H9 (cell line): ENCODE measurements at regions not wholly inside any gene's neighbourhood (a gene's known extent, or its start where the extent isn't known, plus 50 kb on each side); places are given as distances from the start of the nearest gene placed in this dataset.

Experiments used
- DNase-seq: peaks from one replicate; pipeline ENCODE4 v3.0.0-alpha.2; 2017
- H2AFZ ChIP-seq: one replicate; pipeline ENCODE4 v1.6.1; 2013; ENCODE audit warnings: mild to moderate bottlenecking, low read length, control low read depth, moderate library complexity
- H2AK5ac ChIP-seq: 2 replicates; pipeline ENCODE4 v1.6.1; 2013; ENCODE audit warnings: low read length, control low read depth, mixed read lengths; ENCODE audit not compliant: insufficient read length
- H2BK120ac ChIP-seq: one replicate; pipeline ENCODE4 v1.6.1; 2013; ENCODE audit warnings: low read depth, mild to moderate bottlenecking, low read length, control low read depth, inconsistent platforms; ENCODE audit not compliant: poor library complexity, severe bottlenecking
- H2BK12ac ChIP-seq: 2 replicates; pipeline ENCODE4 v1.6.1; 2013; ENCODE audit warnings: low read length, control low read depth, mixed read lengths, low read depth; ENCODE audit not compliant: insufficient read length
- H2BK15ac ChIP-seq: 2 replicates; pipeline ENCODE4 v1.6.1; 2013; ENCODE audit warnings: low read depth, low read length, control low read depth
- H2BK20ac ChIP-seq: one replicate; pipeline ENCODE4 v1.6.1; 2013; ENCODE audit warnings: low read depth, mild to moderate bottlenecking, low read length, control low read depth, inconsistent platforms; ENCODE audit not compliant: poor library complexity, severe bottlenecking
- H2BK5ac ChIP-seq: 2 replicates; pipeline ENCODE4 v1.6.1; 2013; ENCODE audit warnings: low read length, control low read depth, mixed read lengths; ENCODE audit not compliant: insufficient read length
- H3K14ac ChIP-seq: 2 replicates; pipeline ENCODE4 v1.6.1; 2013; ENCODE audit warnings: low read length, control low read depth; ENCODE audit not compliant: insufficient read depth
- H3K18ac ChIP-seq: 2 replicates; pipeline ENCODE4 v1.6.1; 2013; ENCODE audit warnings: low read depth, mild to moderate bottlenecking, mixed read lengths, low read length, control low read depth; ENCODE audit not compliant: insufficient read length
- H3K23ac ChIP-seq: 2 replicates; pipeline ENCODE4 v1.6.1; 2013; ENCODE audit warnings: low read length, control low read depth, mixed read lengths, low read depth; ENCODE audit not compliant: insufficient read length
- H3K23me2 ChIP-seq: 2 replicates; pipeline ENCODE4 v1.6.1; 2013; ENCODE audit warnings: low read depth, mild to moderate bottlenecking, mixed read lengths, low read length, control low read depth; ENCODE audit not compliant: insufficient read length, poor library complexity, severe bottlenecking
- H3K27ac ChIP-seq: 2 replicates; pipeline ENCODE4 v1.5.1; 2013; ENCODE audit warnings: low read length, control low read depth, mixed read lengths, low read depth; ENCODE audit not compliant: insufficient read length
- H3K27me3 ChIP-seq: 2 replicates; pipeline ENCODE4 v1.6.1; 2013; ENCODE audit warnings: low read length, control low read depth, inconsistent platforms; ENCODE audit not compliant: insufficient read depth
- H3K4ac ChIP-seq: 2 replicates; pipeline ENCODE4 v1.6.1; 2013; ENCODE audit warnings: low read depth, mild to moderate bottlenecking, control low read depth, inconsistent platforms, low read length, moderate library complexity
- H3K4me1 ChIP-seq: 2 replicates; pipeline ENCODE4 v1.6.1; 2013; ENCODE audit warnings: low read length, control low read depth, inconsistent platforms; ENCODE audit not compliant: insufficient read depth
- H3K4me2 ChIP-seq: 2 replicates; pipeline ENCODE4 v1.6.1; 2013; ENCODE audit warnings: low read length, control low read depth, mixed read lengths; ENCODE audit not compliant: insufficient read length, insufficient read depth
- H3K56ac ChIP-seq: 2 replicates; pipeline ENCODE4 v1.6.1; 2013; ENCODE audit warnings: low read depth, mild to moderate bottlenecking, mixed read lengths, low read length, control low read depth; ENCODE audit not compliant: insufficient read length
- H3K79me1 ChIP-seq: 2 replicates; pipeline ENCODE4 v1.6.1; 2013; ENCODE audit warnings: low read depth, mild to moderate bottlenecking, moderate library complexity, low read length, control low read depth, inconsistent platforms; ENCODE audit not compliant: insufficient read depth, poor library complexity, severe bottlenecking
- H3K79me2 ChIP-seq: 2 replicates; pipeline ENCODE4 v1.6.1; 2013; ENCODE audit warnings: low read length, control low read depth, inconsistent platforms; ENCODE audit not compliant: insufficient read depth
- H3K9ac ChIP-seq: 2 replicates; pipeline ENCODE4 v1.6.1; 2013; ENCODE audit warnings: low read length, control low read depth, mixed read lengths; ENCODE audit not compliant: insufficient read length; ENCODE audit errors: extremely low read depth
- H3K9me3 ChIP-seq: one replicate; pipeline ENCODE4 v1.6.1; 2013; ENCODE audit warnings: low read depth, low read length, inconsistent platforms; ENCODE audit not compliant: control insufficient read depth
- H3T11ph ChIP-seq: one replicate; pipeline ENCODE4 v1.6.1; 2013; ENCODE audit warnings: mild to moderate bottlenecking, low read length, control low read depth, inconsistent platforms
- H4K20me1 ChIP-seq: one replicate; pipeline ENCODE4 v1.6.1; 2013; ENCODE audit not compliant: control insufficient read depth, insufficient read length, insufficient read depth
- H4K5ac ChIP-seq: 2 replicates; pipeline ENCODE4 v1.6.1; 2013; ENCODE audit warnings: low read depth, mild to moderate bottlenecking, mixed read lengths, low read length, control low read depth; ENCODE audit not compliant: insufficient read length
- H4K8ac ChIP-seq: replicated peaks from 2 replicates; pipeline ENCODE4 v1.6.1; 2013; ENCODE audit warnings: low read length, control low read depth, mixed read lengths, low read depth; ENCODE audit not compliant: insufficient read length
- H4K91ac ChIP-seq: 2 replicates; pipeline ENCODE4 v1.6.1; 2013; ENCODE audit warnings: low read depth, mild to moderate bottlenecking, moderate library complexity, mixed read lengths, low read length, control low read depth; ENCODE audit not compliant: insufficient read length
- H3K27ac Mint-ChIP-seq, 3 experiments: 2 replicates in 2 of 3; 3 replicates in 1 of 3; pipeline ENCODE4 v1.8.0; 2020 to 2021; ENCODE audit warnings: mixed read lengths in 3 of 3, mild to moderate bottlenecking in 1 of 3, moderate library complexity in 1 of 3
- H3K27me3 Mint-ChIP-seq: 2 replicates; pipeline ENCODE4 v1.8.0; 2021; ENCODE audit warnings: low read depth, mild to moderate bottlenecking, moderate library complexity, mixed read lengths
- H3K36me3 Mint-ChIP-seq, 3 experiments: 2 replicates in 2 of 3; 3 replicates in 1 of 3; pipeline ENCODE4 v1.8.0; 2020 to 2021; ENCODE audit warnings: low read depth in 3 of 3, mixed read lengths in 3 of 3; ENCODE audit not compliant: insufficient read depth in 1 of 3
- H3K4me1 Mint-ChIP-seq, 2 experiments: 2 replicates each; pipeline ENCODE4 v1.8.0; 2020; ENCODE audit warnings: mixed read lengths in 2 of 2
- H3K4me3 Mint-ChIP-seq, 2 experiments: 2 replicates in 1 of 2; 3 replicates in 1 of 2; pipeline ENCODE4 v1.8.0; 2020 to 2021; ENCODE audit warnings: mild to moderate bottlenecking in 2 of 2, mixed read lengths in 2 of 2, moderate library complexity in 1 of 2
- H3K9me3 Mint-ChIP-seq, 2 experiments: 2 replicates in 1 of 2; 3 replicates in 1 of 2; pipeline ENCODE4 v1.8.0; 2020; ENCODE audit warnings: mild to moderate bottlenecking in 2 of 2, mixed read lengths in 2 of 2, moderate library complexity in 1 of 2
- WGBS: extraction: QIAGEN DNeasy Blood & Tissue Kit; methylation state at CpG from one replicate; pipeline ENCODE4 v1.1.7; 2013; ENCODE audit warnings: missing lambda C conversion rate, low lambda C conversion rate, mixed read lengths; ENCODE audit not compliant: insufficient read length; ENCODE audit errors: extremely low coverage; 5-methylcytosine and 5-hydroxymethylcytosine counted together
- TF ChIP-seq, protein P1 (sequence below): fragments of 200-600 bp; sonication (generic); conservative IDR thresholded peaks from 3 replicates; pipeline ENCODE4 v1.8.0; 2021; ENCODE audit warnings: antibody characterized with exemption, mild to moderate bottlenecking

DNA sequence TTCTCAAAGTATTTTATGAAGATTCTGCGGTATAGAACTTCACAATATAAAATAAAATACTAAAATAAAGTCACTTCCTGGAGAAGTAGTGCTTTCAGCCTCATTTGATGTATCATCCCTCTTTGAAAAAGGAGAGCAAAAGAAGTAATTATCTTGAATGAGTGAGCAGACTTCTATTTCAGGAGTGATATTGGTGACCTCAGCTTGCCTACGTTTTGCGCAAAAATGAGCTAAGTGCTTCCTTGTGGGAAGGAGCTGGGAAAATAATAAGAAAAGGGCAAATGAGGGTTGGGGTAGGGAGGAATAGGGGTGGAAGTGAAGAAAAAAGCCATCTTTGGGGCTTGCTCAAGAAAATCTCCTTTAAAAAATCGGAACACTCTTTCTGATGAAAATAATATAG, 1773.6 kb downstream of the OLFM4 start:
- Histone ChIP-seq H3K14ac (no peak overlapping the region), H3K4me2 (no peak overlapping the region), H2BK15ac (no peak overlapping the region), H3K79me2 (no peaks in the 10 kb centered on the region), H3K27ac (no peak overlapping the region), H3K9ac (no peak overlapping the region), H3T11ph (no peak overlapping the region), H3K56ac (no peak overlapping the region), H3K18ac (no peak overlapping the region), H4K91ac (no peak overlapping the region), H3K79me1 (no peaks in the 10 kb centered on the region), H3K9me3 (no peaks in the 10 kb centered on the region), H2AFZ (no peak overlapping the region), H3K4me1 (no peaks in the 10 kb centered on the region), H2BK120ac (no peak overlapping the region), H2BK20ac (no peak overlapping the region), H2BK5ac (no peak overlapping the region), H3K27me3 (no peaks in the 10 kb centered on the region), H3K4ac (no peak overlapping the region), H2BK12ac (no peak overlapping the region), H3K23ac (no peak overlapping the region), H4K5ac (no peak overlapping the region), H4K20me1 (no peaks in the 10 kb centered on the region), H2AK5ac (no peak overlapping the region), H3K23me2 (peaks cover 3% of the 10 kb centered on the region), H4K8ac (no peak overlapping the region)
- Mint-ChIP-seq H3K4me1 (peaks cover 2 to 4% of the 10 kb centered on the region in 2 experiments), H3K27me3 (no peaks in the 10 kb centered on the region), H3K4me3 (no peak overlapping the region; a peak in 1 of 5 replicates), H3K36me3 (no peaks in the 10 kb centered on the region), H3K9me3 (no peaks in the 10 kb centered on the region; a peak in 1 of 5 replicates), H3K27ac (no peak overlapping the region)
- DNase-seq, result no peak
- WGBS, result no CpG with 5 or more reads among the region's 4 CpGs
- TF ChIP-seq, protein P1, sequence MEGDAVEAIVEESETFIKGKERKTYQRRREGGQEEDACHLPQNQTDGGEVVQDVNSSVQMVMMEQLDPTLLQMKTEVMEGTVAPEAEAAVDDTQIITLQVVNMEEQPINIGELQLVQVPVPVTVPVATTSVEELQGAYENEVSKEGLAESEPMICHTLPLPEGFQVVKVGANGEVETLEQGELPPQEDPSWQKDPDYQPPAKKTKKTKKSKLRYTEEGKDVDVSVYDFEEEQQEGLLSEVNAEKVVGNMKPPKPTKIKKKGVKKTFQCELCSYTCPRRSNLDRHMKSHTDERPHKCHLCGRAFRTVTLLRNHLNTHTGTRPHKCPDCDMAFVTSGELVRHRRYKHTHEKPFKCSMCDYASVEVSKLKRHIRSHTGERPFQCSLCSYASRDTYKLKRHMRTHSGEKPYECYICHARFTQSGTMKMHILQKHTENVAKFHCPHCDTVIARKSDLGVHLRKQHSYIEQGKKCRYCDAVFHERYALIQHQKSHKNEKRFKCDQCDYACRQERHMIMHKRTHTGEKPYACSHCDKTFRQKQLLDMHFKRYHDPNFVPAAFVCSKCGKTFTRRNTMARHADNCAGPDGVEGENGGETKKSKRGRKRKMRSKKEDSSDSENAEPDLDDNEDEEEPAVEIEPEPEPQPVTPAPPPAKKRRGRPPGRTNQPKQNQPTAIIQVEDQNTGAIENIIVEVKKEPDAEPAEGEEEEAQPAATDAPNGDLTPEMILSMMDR, result no peak
